ENCODE measurements at regions not wholly inside any gene's neighbourhood (a gene's known extent, or its start where the extent isn't known, plus 50 kb on each side); places are given as distances from the start of the nearest gene placed in this dataset.

- TF ChIP-seq POLR2A (IDR thresholded peaks at IDR 0.05), result no peak
- no peak for TF ChIP-seq CTCF (IDR thresholded peaks at IDR 0.05)
Measured at GRCh38 chr11:25633230-25633629, 698.7 kb upstream of the ANO3 start.
